Peyer's patch (tissue), 4 donors: ENCODE measurements at regions not wholly inside any gene's neighbourhood (a gene's known extent, or its start where the extent isn't known, plus 50 kb on each side); places are given as distances from the start of the nearest gene placed in this dataset.

Source experiments
- DNase-seq, 3 donors: peaks; one replicate each; pipeline ENCODE4 v3.0.0-alpha.2; 2017 to 2019
- H3K27ac ChIP-seq, 4 donors: fragments of 200-600 bp; sonication (generic); one replicate each; pipeline ENCODE4 v1.5.1; 2016 to 2019
- H3K27me3 ChIP-seq, 2 donors: fragments of 200-600 bp; sonication (generic); one replicate each; pipeline ENCODE4 v1.5.1; 2019
- H3K36me3 ChIP-seq, 3 donors: fragments of 200-600 bp; sonication (generic); one replicate each; pipeline ENCODE4 v1.5.1; 2016 to 2019
- H3K4me1 ChIP-seq, 4 donors: fragments of 200-600 bp; sonication (generic); one replicate each; pipeline ENCODE4 v1.5.1; 2016 to 2019
- H3K4me3 ChIP-seq, 4 donors: fragments of 200-600 bp; sonication (generic); 1 replicate in 3 of 4; 2 replicates in 1 of 4; pipeline ENCODE4 v1.5.1; 2016 to 2019; ENCODE audit warnings: mild to moderate bottlenecking in 1 of 4
- H3K9me3 ChIP-seq, 4 donors: fragments of 200-600 bp; sonication (generic); one replicate each; pipeline ENCODE4 v1.5.1; 2016 to 2019; ENCODE audit warnings: mild to moderate bottlenecking in 1 of 4
- POLR2A ChIP-seq, 2 donors: fragments of 450-650 bp; IDR thresholded peaks; one replicate each; pipeline ENCODE4 v1.5.1; 2017; ENCODE audit warnings: antibody characterized with exemption in 2 of 2, mild to moderate bottlenecking in 2 of 2, moderate library complexity in 2 of 2
- TF ChIP-seq, protein P1 (sequence below), 6 experiments: fragments of 450-650 bp in 4 of 6; fragments of 200-600 bp in 2 of 6; sonication (generic) in 1 of 6; IDR thresholded peaks; one replicate each; pipeline ENCODE4 v1.5.1; 2017 to 2019; ENCODE audit warnings: antibody characterized with exemption in 6 of 6, mild to moderate bottlenecking in 3 of 6, moderate library complexity in 1 of 6

GRCh38 chrX:134167591-134168203 lies 69.3 kb upstream of the CCDC160 start:
- TF ChIP-seq, protein P1, sequence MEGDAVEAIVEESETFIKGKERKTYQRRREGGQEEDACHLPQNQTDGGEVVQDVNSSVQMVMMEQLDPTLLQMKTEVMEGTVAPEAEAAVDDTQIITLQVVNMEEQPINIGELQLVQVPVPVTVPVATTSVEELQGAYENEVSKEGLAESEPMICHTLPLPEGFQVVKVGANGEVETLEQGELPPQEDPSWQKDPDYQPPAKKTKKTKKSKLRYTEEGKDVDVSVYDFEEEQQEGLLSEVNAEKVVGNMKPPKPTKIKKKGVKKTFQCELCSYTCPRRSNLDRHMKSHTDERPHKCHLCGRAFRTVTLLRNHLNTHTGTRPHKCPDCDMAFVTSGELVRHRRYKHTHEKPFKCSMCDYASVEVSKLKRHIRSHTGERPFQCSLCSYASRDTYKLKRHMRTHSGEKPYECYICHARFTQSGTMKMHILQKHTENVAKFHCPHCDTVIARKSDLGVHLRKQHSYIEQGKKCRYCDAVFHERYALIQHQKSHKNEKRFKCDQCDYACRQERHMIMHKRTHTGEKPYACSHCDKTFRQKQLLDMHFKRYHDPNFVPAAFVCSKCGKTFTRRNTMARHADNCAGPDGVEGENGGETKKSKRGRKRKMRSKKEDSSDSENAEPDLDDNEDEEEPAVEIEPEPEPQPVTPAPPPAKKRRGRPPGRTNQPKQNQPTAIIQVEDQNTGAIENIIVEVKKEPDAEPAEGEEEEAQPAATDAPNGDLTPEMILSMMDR (IDR thresholded peaks at IDR 0.05): no peak
- TF ChIP-seq POLR2A (IDR thresholded peaks at IDR 0.05): no peak
- Histone ChIP-seq H3K4me3 (no peak overlapping the region), H3K27me3 (no peaks in the 10 kb centered on the region), H3K27ac (no peak overlapping the region), H3K4me1 (no peaks in the 10 kb centered on the region), H3K9me3 (no peaks in the 10 kb centered on the region), H3K36me3 (no peaks in the 10 kb centered on the region)
- DNase-seq: no peak

- no peaks in the 10 kb centered on the region for H3K27me3 ChIP-seq
- peak; percentile 31 to 51 (median 37) for DNase-seq
- no peaks in the 10 kb centered on the region for H3K36me3 ChIP-seq
- H3K4me1 ChIP-seq: no peaks in the 10 kb centered on the region
- peak overlapping the region; percentile 39 to 52 (median 48) for H3K4me3 ChIP-seq
- TF ChIP-seq, protein P1 (IDR thresholded peaks at IDR 0.05): no peak
- no peak for TF ChIP-seq POLR2A (IDR thresholded peaks at IDR 0.05)
- H3K27ac ChIP-seq: peak overlapping the region in 1 of 4 donors; percentile 12
- H3K9me3 ChIP-seq: no peaks in the 10 kb centered on the region
These were observed 65.1 kb upstream of the CCDC160 start for GRCh38 chrX:134171661-134172587.

DNA sequence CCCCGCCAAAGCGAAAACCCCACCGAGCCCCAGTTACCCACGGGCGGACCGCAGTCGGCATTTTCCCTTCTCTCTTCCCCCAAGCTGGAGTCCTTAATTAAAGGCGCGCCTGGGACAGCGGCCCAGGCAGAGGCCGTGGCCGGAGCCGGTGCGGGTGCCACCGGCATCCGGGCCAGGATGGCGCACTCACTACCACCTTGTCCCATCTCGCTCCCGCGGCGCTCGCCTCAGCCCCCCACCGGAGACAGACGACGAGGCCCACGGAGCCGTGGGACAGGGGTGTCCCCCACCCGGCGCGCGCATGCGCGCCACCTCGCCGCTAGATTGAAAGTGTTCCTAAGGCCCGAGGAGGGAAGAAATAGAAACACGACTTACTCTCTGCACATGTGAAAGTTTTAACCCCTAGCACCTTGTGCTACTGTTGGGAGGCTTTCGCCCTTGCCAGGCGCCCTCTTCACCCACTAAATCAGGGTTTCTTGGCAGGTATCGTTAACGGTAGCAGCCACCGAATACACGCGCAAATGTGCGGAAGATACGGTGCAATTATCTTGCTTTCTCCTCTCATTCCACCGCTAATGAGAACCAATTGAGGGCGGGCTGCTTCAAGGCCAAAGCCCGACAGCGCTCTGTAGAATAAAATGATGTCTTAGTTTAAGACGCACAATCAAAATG lies 64.3 kb upstream of the CCDC160 start:
- no peaks in the 10 kb centered on the region for H3K4me1 ChIP-seq
- peak; percentile 33 to 52 (median 35) for DNase-seq
- H3K4me3 ChIP-seq: peak overlapping the region; percentile 39 to 52 (median 48)
- H3K9me3 ChIP-seq: no peaks in the 10 kb centered on the region
- no peaks in the 10 kb centered on the region for H3K27me3 ChIP-seq
- no peak overlapping the region for H3K27ac ChIP-seq
- H3K36me3 ChIP-seq: no peaks in the 10 kb centered on the region
- TF ChIP-seq, protein P1 (IDR thresholded peaks at IDR 0.05): no peak
- TF ChIP-seq POLR2A (IDR thresholded peaks at IDR 0.05): no peak

DNA sequence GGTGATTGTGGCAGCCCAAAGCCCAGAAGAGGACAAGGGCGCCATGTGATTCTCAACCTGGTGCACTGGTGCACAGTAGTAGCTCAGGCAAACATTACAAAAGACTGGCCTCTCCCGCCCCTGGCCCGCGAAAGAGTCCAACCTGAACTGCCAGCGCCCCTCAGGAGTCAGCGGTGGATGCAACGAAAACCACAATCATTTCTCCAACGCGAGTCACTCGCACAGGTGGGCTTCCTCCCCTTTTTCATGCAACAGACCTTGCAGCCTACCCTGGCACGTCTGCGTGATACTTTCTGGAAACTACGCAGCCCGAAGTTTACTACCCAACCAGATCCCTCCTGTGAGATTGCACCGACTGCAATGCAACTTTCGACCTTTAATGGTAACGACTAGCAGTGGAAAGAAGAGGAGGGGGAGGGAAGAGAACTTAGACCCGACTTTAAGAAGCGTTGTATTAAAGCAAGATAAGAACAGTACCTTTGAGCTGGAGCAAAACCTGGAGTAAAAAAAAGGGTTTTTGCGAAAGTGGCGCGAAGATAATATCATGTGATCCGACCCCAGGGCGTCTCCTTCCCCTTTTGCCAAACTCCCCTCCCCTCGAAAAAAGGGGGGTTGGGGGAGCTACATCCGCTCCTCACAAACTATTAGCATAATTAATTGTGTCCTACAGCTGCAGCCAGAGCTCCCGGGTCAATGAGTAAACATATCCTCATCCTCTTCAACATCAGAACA lies 63.3 kb upstream of the CCDC160 start:
- TF ChIP-seq, protein P1 (IDR thresholded peaks at IDR 0.05): no peak
- no peak for TF ChIP-seq POLR2A (IDR thresholded peaks at IDR 0.05)
- peak in 1 of 3 donors; percentile 18 for DNase-seq
- Histone ChIP-seq H3K27ac (no peak overlapping the region), H3K27me3 (no peaks in the 10 kb centered on the region), H3K4me3 (peak overlapping the region; percentile 21 to 52 (median 42)), H3K9me3 (no peaks in the 10 kb centered on the region), H3K4me1 (no peaks in the 10 kb centered on the region), H3K36me3 (no peaks in the 10 kb centered on the region)

DNA sequence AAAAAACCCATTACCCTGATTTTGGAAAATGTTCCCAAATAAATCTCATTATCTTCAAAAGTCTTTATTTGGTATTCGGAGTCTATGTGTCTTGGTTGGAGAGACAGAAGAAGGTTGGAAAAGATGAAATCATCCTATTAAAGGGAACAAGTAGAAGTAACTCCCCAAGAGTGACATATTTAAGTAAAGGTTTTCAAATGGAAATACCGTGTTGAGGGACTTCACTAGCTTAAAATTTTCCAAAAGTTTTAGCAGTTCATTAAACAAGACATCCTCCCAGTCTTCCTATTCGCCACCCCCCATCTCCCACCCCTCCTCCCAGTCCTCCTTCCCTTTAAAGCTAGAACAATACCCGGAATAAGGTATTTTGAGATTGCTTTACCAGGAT lies 62.7 kb upstream of the CCDC160 start:
- DNase-seq: no peak
- TF ChIP-seq POLR2A (IDR thresholded peaks at IDR 0.05): no peak
- TF ChIP-seq, protein P1 (IDR thresholded peaks at IDR 0.05): no peak
- no peak overlapping the region for H3K4me3 ChIP-seq
- no peaks in the 10 kb centered on the region for H3K27me3 ChIP-seq
- no peaks in the 10 kb centered on the region for H3K4me1 ChIP-seq
- H3K9me3 ChIP-seq: no peaks in the 10 kb centered on the region
- no peaks in the 10 kb centered on the region for H3K36me3 ChIP-seq
- no peak overlapping the region for H3K27ac ChIP-seq
